ENCODE measurements at regions not wholly inside any gene's neighbourhood (a gene's known extent, or its start where the extent isn't known, plus 50 kb on each side); places are given as distances from the start of the nearest gene placed in this dataset.

DNA sequence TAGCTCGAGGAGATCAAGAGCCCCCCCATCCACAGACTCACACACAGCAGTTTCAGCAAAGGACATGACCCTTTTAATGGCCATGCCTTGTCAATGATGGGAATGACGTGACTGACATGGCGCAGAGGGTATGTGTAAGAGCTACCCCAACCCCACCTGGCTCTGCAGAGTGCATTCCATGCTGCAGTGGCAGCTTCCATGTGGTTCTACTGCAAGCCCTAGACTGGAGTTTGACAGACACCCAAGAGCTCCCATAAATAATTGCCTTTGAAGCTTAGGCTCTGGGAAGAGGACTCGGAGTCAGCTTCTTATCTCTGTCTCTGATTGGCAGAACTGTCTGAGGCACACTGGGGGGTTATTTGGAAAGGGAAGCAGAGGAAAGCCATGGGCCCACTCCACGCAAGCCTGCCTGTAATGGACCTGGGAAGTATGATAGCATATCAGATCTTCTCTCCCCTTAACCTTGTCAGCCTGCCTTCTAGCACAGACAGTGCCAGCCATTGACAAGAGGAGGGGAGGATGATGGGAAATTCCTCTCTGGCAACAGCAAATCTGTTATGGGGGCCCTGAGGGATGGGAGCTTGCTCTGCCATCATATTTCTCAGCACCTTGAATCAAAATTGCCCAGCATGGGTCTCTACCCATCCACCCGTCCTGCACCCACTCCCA is 478.5 kb upstream of the PODXL start:
- Histone ChIP-seq H3K9me3 (ENCODE audit: control insufficient read depth in 1 of 2, insufficient read depth in 1 of 2, low read length in 2 of 2) (no peaks in the 10 kb centered on the region), H3K4me3 (ENCODE audit: low read length) (no peak overlapping the region), H3K36me3 (ENCODE audit: insufficient read depth, low read length) (no peaks in the 10 kb centered on the region), H3K27ac (ENCODE audit: low read depth in 1 of 2, low read length in 2 of 2) (no peak overlapping the region), H3K27me3 (ENCODE audit: control insufficient read depth in 1 of 2, insufficient read depth in 2 of 2, low read length in 2 of 2) (peaks cover 2 to 8% of the 10 kb centered on the region in 2 experiments), H3K4me1 (ENCODE audit: insufficient read depth, low read length) (no peaks in the 10 kb centered on the region)
- Mint-ChIP-seq H3K36me3 (ENCODE audit: low read depth) (no peaks in the 10 kb centered on the region), H3K4me1 (ENCODE audit: low read depth) (no peaks in the 10 kb centered on the region), H3K4me3 (no peak overlapping the region), H3K27ac (no peak overlapping the region), H3K9me3 (no peaks in the 10 kb centered on the region), H3K27me3 (peaks cover 21% of the 10 kb centered on the region)
- intact Hi-C loops (cut with DNase I, micrococcal nuclease): no loop called here
- ATAC-seq (ENCODE audit: poor library complexity): no peak
- no peak for TF ChIP-seq CTCF (IDR thresholded peaks at IDR 0.05)
- no peak for DNase-seq
- POLR2A ChIA-PET: interaction anchor here (0.5 kb wide), 1 partner anchor 1317 kb away, joined by 3 read pairs; no protein-coding TSS in a partner anchor
- CTCF ChIA-PET: no interaction called here

DNA sequence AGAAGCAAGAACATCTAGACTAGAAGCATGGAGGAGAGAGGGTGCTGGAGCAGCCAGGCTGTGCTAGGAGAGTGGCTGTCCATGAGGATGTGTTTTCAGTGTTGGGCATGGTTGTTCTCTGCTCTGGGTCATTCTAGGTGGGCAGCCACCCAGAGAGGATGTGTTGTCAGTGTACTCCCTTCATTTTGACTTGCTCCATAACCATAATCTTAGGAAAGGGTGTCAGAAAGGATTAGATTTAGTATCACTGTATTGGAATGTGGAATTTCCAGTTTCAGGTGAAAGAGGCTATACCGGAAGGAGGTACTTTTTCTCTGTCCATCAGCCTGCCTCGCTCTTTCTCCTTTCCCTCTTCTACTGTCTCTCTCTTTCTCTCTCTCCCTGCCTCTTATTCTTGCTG is 474.5 kb upstream of the PODXL start:
- intact Hi-C loops (cut with DNase I, micrococcal nuclease): no loop called here
- Histone ChIP-seq H3K27ac (ENCODE audit: low read depth in 1 of 2, low read length in 2 of 2) (no peak overlapping the region), H3K4me1 (ENCODE audit: insufficient read depth, low read length) (no peaks in the 10 kb centered on the region), H3K4me3 (ENCODE audit: low read length) (no peak overlapping the region), H3K27me3 (ENCODE audit: control insufficient read depth in 1 of 2, insufficient read depth in 2 of 2, low read length in 2 of 2) (no peaks in the 10 kb centered on the region), H3K36me3 (ENCODE audit: insufficient read depth, low read length) (no peaks in the 10 kb centered on the region), H3K9me3 (ENCODE audit: control insufficient read depth in 1 of 2, insufficient read depth in 1 of 2, low read length in 2 of 2) (no peaks in the 10 kb centered on the region)
- H3K27ac Mint-ChIP-seq: no peak overlapping the region
- no peak for TF ChIP-seq CTCF (IDR thresholded peaks at IDR 0.05)
- H3K36me3 Mint-ChIP-seq (ENCODE audit: low read depth): no peaks in the 10 kb centered on the region
- peaks cover 11% of the 10 kb centered on the region for H3K27me3 Mint-ChIP-seq
- H3K9me3 Mint-ChIP-seq: no peaks in the 10 kb centered on the region
- H3K4me3 Mint-ChIP-seq: no peak overlapping the region
- H3K4me1 Mint-ChIP-seq (ENCODE audit: low read depth): no peaks in the 10 kb centered on the region
- POLR2A ChIA-PET: no interaction called here
- ATAC-seq (ENCODE audit: poor library complexity): no peak
- DNase-seq: no peak
- CTCF ChIA-PET: no interaction called here

DNA sequence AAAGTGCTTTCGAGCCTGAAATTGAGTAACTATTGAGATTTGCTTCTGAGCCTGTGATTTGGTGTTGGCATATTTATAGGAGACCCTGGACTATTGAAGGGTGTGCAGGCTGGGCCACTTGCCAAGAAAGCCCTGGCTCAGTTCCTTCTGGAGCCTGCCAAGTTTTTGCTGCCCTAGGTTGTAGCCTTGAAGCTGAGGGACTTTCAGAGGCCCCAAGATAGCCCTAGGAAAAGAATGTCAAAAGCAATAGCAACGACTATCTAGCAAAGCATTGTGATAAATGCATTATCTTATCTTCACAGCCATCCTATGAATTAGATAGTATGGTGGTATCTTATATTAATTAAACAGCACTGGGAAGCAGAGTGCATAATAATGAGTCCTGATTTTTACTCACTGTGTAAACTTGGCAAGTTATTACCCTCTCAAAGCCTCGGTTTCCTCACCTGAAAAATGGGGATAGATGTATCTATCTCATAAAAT is 473.7 kb upstream of the PODXL start:
- POLR2A ChIA-PET: no interaction called here
- no peak for TF ChIP-seq CTCF (IDR thresholded peaks at IDR 0.05)

More for the DNA sequence above, 473.7 kb upstream of the PODXL start:
- no peaks in the 10 kb centered on the region for H3K9me3 ChIP-seq (ENCODE audit: control insufficient read depth in 1 of 2, insufficient read depth in 1 of 2, low read length in 2 of 2)
- H3K27me3 ChIP-seq (ENCODE audit: control insufficient read depth in 1 of 2, insufficient read depth in 2 of 2, low read length in 2 of 2): no peaks in the 10 kb centered on the region
- CTCF ChIA-PET: no interaction called here
- peaks cover 4% of the 10 kb centered on the region for H3K27me3 Mint-ChIP-seq
- no peak overlapping the region for H3K4me3 Mint-ChIP-seq
- DNase-seq: no peak
- intact Hi-C loops (cut with DNase I, micrococcal nuclease): no loop called here
- no peaks in the 10 kb centered on the region for H3K36me3 ChIP-seq (ENCODE audit: insufficient read depth, low read length)
- no peaks in the 10 kb centered on the region for H3K4me1 ChIP-seq (ENCODE audit: insufficient read depth, low read length)
- no peaks in the 10 kb centered on the region for H3K4me1 Mint-ChIP-seq (ENCODE audit: low read depth)
- no peak overlapping the region for H3K27ac ChIP-seq (ENCODE audit: low read depth in 1 of 2, low read length in 2 of 2)
- H3K4me3 ChIP-seq (ENCODE audit: low read length): no peak overlapping the region
- H3K9me3 Mint-ChIP-seq: no peaks in the 10 kb centered on the region
- ATAC-seq (ENCODE audit: poor library complexity): no peak
- H3K27ac Mint-ChIP-seq: no peak overlapping the region
- no peaks in the 10 kb centered on the region for H3K36me3 Mint-ChIP-seq (ENCODE audit: low read depth)
